Mesothelial cell of epicardium (in vitro differentiated cells): ENCODE measurements at regions not wholly inside any gene's neighbourhood (a gene's known extent, or its start where the extent isn't known, plus 50 kb on each side); places are given as distances from the start of the nearest gene placed in this dataset.
A peak's percentile ranks its signal among the peaks of the same experiment; 100 is the strongest.

Source experiments
- DNase-seq, 2 experiments: peaks; one replicate each; pipeline ENCODE4 v3.0.0; 2021; ENCODE audit warnings: low spot score in 2 of 2; ENCODE audit not compliant: unreplicated experiment in 2 of 2
- H3K27ac Mint-ChIP-seq: 2 replicates; pipeline ENCODE4 v1.8.0; 2021; ENCODE audit warnings: mixed read lengths
- H3K27me3 Mint-ChIP-seq: 2 replicates; pipeline ENCODE4 v1.8.0; 2021; ENCODE audit warnings: low read depth, mixed read lengths
- H3K36me3 Mint-ChIP-seq: 2 replicates; pipeline ENCODE4 v1.8.0; 2021; ENCODE audit warnings: mixed read lengths
- H3K4me1 Mint-ChIP-seq: 2 replicates; pipeline ENCODE4 v1.8.0; 2021; ENCODE audit warnings: mixed read lengths
- H3K4me3 Mint-ChIP-seq: 2 replicates; pipeline ENCODE4 v1.8.0; 2021; ENCODE audit warnings: mild to moderate bottlenecking, moderate library complexity, mixed read lengths
- H3K9me3 Mint-ChIP-seq: 2 replicates; pipeline ENCODE4 v1.8.0; 2021; ENCODE audit warnings: mixed read lengths
- CTCF ChIP-seq: fragments of 200-600 bp; sonication (generic); IDR thresholded peaks from one replicate; pipeline ENCODE4 v1.5.0; 2021; ENCODE audit warnings: antibody characterized with exemption; ENCODE audit not compliant: unreplicated experiment

DNA sequence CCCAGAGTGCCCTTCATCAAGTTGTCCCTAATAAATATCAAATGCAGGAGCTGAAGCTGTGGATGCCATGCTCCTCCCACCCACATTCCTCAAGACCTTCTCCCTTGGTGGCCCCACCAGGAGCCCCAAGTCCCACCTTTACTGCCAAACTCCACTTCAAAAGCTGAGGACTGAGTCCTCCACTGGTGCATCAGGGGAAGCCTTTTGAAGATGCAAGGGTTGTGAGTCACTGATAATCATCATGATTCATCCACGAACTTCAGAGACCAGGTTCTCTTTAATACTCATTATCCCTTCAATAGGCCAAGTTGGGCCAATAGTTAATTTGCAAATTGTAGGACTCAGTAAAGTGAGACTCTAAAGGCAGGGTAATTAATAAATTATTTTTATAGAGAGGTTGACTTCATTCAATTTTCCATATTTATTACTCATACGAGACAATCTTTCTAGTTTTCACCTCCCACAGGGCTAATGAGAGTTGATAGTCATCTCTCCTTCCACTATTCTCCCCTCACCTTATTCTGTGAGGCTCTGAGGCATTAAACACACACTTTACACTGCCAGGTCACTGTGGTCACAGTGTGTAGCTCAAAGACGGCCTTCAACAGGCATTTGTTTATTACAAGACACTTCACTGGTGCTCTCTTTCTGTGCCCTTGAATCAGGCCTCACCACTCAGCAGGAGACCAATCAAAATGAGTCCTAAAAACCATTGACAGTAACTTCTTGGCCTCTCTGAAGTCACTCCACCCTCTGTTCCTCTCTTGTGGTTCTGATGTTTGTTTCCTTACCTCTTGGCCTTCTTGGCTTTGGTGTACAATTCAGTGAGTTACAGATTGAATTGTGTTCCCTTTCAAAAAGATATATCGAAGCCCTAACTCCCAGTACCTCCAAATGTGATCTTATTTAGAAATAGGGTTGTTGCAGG is 99.9 kb downstream of the TRIB2 start:
- TF ChIP-seq CTCF = no peak
- H3K27me3 Mint-ChIP-seq = no peaks in the 10 kb centered on the region
- no peak overlapping the region for H3K4me3 Mint-ChIP-seq
- H3K9me3 Mint-ChIP-seq = no peaks in the 10 kb centered on the region
- peaks cover 13% of the 10 kb centered on the region for H3K4me1 Mint-ChIP-seq
- no peak for DNase-seq
- no peak overlapping the region for H3K27ac Mint-ChIP-seq
- no peaks in the 10 kb centered on the region for H3K36me3 Mint-ChIP-seq

DNA sequence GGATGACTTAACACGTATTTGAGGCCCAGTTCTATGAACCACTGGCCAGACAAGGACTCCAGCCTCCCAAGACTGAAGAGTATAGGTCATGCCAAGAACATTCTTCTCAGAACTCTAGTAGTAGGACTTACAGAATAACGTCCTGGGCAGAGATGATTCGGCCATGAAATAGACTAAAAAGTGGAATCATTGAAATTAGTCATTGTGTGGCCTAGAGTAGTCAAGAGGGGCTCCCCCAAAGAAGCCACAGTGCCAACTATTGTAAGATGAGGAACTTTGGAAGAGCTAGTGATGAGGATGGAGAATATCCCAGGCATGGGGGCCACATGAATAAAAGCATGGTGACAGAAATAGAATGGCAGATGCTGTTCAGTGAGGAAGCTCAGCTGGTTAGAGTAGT is 101.1 kb downstream of the TRIB2 start:
- TF ChIP-seq CTCF = no peak
- Mint-ChIP-seq H3K4me3 (no peak overlapping the region), H3K27ac (no peak overlapping the region), H3K27me3 (no peaks in the 10 kb centered on the region), H3K4me1 (peaks cover 13% of the 10 kb centered on the region), H3K36me3 (no peaks in the 10 kb centered on the region), H3K9me3 (no peaks in the 10 kb centered on the region)
- no peak for DNase-seq

DNA sequence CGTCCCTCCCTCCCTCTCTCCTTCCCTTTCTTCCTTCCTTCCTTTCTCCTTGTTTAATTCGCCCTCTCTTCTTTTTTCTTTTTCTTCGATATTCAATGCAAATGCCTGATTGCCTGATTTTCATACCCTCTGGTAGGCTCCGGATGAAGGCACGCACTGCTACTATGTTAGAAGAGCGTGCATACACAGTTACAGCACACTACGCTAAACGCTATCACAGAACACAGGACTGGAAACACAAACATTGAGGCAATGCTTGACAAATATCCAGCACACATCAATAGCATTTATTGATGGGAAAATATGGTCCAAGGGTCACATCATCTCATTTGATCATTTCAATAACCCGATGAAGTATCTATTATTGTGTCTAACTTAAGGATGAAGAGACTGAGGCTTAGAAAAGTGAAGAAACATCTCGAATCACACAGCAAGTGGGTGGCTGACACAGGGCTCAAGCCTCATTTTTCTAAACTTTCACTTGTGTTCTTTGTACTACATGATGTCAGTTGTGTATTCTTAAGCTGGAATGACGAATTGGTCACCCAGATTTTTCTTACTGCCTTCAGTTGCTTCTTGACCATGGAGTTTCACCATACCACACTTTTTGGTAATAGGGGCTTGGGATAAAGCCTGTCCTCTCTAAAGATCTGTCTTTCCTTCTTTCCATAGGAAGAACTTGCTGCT is 101.8 kb downstream of the TRIB2 start:
- H3K4me3 Mint-ChIP-seq = no peak overlapping the region
- H3K4me1 Mint-ChIP-seq = peaks cover 15% of the 10 kb centered on the region
- H3K27ac Mint-ChIP-seq = peak overlapping the region; percentile 60
- no peak for TF ChIP-seq CTCF
- H3K27me3 Mint-ChIP-seq = no peaks in the 10 kb centered on the region
- H3K9me3 Mint-ChIP-seq = no peaks in the 10 kb centered on the region
- no peaks in the 10 kb centered on the region for H3K36me3 Mint-ChIP-seq
- DNase-seq = no peak

GRCh38 chr2:12819103-12819475 is 102.4 kb downstream of the TRIB2 start:
- Mint-ChIP-seq H3K9me3 (no peaks in the 10 kb centered on the region), H3K4me1 (peaks cover 20% of the 10 kb centered on the region), H3K27ac (peak overlapping the region; percentile 60), H3K4me3 (no peak overlapping the region), H3K36me3 (no peaks in the 10 kb centered on the region), H3K27me3 (no peaks in the 10 kb centered on the region)
- DNase-seq = peak in 1 of 2 experiments; percentile 48
- no peak for TF ChIP-seq CTCF

- peaks cover 24% of the 10 kb centered on the region for H3K4me1 Mint-ChIP-seq
- no peaks in the 10 kb centered on the region for H3K9me3 Mint-ChIP-seq
- TF ChIP-seq CTCF = no peak
- peak overlapping the region; percentile 60 for H3K27ac Mint-ChIP-seq
- no peak for DNase-seq
- no peaks in the 10 kb centered on the region for H3K36me3 Mint-ChIP-seq
- H3K27me3 Mint-ChIP-seq = no peaks in the 10 kb centered on the region
- H3K4me3 Mint-ChIP-seq = no peak overlapping the region
Measured at GRCh38 chr2:12819721-12820120, 103.0 kb downstream of the TRIB2 start.
